ENCODE measurements at regions not wholly inside any gene's neighbourhood (a gene's known extent, or its start where the extent isn't known, plus 50 kb on each side); places are given as distances from the start of the nearest gene placed in this dataset.
"Not testable (repeated sequence)": the region's sequence is repeated elsewhere in the genome, so short reads cannot be mapped to it uniquely, and the experiment has no call there.

DNA sequence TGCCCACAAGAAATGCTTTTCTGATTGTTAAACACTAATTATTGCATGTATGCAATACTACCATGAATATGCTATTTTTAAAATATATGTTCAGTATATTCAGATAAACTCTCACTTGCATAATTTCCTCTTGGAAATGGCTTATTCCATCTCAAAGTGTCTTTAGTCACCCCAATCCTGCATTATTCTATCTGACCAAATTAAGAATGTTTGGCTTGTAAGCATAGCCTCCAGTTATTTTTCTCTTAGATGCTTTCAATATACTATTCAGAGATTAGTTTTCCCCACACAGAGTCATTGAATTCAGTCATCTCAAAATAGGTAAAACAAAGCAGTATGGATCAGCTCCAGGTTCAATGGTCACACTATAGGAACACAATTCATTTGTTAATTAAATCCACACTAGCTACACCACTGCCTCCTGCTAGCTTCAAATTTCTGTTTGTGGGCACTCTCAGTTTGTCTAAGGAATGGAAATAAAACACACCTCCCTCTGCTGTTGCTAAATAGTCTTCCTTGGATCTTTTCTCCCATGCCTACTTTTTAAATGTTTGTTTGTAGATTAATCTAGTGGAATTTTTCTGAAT is 134.6 kb upstream of the TBCA start:
- no peak for DNase-seq (ENCODE audit: low read depth in 4 of 4, low spot score in 3 of 4)

DNA sequence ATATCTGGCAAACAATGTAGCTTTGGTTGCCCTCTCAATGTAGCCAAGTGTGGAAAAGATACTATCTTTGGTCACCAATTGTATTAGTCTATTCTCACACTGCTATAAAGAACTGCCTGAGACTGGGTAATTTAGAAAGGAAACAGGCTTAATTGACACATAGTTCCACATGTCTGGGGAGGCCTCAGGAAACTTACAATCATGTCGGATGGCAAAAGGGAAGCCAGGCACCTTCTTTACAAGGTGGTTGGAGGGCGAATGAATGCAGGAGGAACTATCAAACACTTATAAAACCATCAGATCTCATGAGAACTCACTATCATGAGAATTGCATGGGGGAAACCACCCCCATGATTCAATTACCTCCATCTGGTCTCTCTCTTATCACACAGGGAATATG is 133.1 kb upstream of the TBCA start:
- DNase-seq (ENCODE audit: low read depth in 4 of 4, low spot score in 3 of 4), result no peak

DNA sequence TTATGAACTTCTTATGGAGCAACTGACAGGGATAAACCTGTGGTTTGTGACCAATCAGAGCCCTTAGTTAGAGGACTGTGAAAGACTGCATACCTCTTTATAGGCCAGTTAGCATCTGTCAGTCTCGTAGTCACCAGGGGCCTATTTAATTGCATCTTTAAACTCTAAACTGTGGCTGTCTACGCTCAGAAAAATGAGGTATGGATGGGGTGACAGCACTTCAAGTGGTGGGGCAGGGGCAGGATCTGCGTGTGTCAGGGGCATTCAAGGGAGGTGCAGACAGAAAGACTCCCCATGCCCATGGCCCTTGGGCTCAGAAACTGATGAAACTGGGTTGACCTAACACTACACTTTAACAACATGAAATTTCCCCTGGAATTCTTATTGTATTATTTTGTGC is 132.6 kb upstream of the TBCA start:
- DNase-seq (ENCODE audit: low read depth in 4 of 4, low spot score in 3 of 4), result no peak

GRCh38 chr5:77907786-77908185 is 131.6 kb upstream of the TBCA start:
- DNase-seq (ENCODE audit: low read depth in 4 of 4, low spot score in 3 of 4), result no peak

GRCh38 chr5:77906806-77907205 is 130.7 kb upstream of the TBCA start:
- no peak for DNase-seq (ENCODE audit: low read depth in 4 of 4, low spot score in 3 of 4)

DNA sequence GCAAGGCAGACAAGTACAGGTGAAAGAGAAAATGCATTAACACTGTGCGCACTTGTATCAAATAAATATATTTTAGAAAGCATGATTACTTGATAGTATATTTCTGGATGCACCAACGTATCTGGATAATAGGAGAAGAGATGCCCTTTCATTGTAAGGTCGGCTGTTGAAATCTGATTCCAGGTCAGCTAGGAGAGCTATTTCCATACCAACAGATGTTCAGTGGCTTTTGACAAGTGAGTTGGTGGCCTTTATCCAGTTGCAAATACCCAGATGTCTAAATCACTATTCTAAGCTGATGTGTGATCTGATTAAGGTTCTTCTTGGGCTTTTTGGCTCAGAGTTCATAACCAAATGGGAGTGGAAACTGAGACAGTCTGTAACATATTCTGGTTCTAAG is 128.2 kb upstream of the TBCA start:
- DNase-seq (ENCODE audit: low read depth in 4 of 4, low spot score in 3 of 4), result no peak

DNA sequence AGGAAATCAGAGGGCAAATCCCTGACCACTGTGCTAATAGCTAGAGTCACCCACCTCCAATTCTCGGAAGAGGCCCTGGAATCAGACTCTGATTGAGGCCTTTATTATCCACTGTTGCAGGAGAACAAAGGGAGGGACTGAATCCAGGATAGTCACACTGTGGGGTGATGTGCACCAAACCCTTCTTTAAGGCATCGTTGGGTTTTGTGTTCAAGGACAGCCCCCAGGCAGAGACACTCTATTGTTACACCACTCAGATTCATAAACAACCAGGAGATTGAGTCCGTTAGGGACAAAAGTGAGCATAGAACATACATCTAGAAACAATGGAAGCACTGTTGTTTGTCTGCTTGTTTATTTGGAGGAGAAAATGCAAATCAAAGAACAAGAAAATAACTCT is 124.6 kb upstream of the TBCA start:
- no peak for DNase-seq (ENCODE audit: low read depth in 4 of 4, low spot score in 3 of 4)

GRCh38 chr5:77898385-77898784 is 122.2 kb upstream of the TBCA start:
- no peak for DNase-seq (ENCODE audit: low read depth in 4 of 4, low spot score in 3 of 4)

DNA sequence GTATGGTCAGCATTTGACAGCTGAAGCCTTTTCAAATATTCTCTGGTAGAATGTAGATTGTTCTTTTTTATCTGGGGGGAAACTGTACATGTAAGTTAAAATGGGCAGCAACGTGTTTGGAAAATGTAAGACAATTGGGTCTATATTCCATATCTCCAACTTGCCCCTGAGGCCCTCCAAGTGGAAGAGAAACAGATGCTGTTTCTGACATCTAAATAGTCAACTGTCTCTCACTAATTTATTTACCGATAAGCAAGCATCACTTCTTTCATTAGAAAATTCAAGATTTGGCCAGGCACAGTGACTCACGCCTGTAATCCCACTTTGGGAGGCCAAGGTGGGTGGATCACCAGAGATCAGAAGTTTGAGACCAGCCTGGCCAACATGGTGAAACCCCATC is 120.2 kb upstream of the TBCA start:
- DNase-seq (ENCODE audit: low read depth in 4 of 4, low spot score in 3 of 4), result no peak

GRCh38 chr5:77894103-77894502 is 118.0 kb upstream of the TBCA start:
- DNase-seq (ENCODE audit: low read depth in 4 of 4, low spot score in 3 of 4), result not testable (repeated sequence)

DNA sequence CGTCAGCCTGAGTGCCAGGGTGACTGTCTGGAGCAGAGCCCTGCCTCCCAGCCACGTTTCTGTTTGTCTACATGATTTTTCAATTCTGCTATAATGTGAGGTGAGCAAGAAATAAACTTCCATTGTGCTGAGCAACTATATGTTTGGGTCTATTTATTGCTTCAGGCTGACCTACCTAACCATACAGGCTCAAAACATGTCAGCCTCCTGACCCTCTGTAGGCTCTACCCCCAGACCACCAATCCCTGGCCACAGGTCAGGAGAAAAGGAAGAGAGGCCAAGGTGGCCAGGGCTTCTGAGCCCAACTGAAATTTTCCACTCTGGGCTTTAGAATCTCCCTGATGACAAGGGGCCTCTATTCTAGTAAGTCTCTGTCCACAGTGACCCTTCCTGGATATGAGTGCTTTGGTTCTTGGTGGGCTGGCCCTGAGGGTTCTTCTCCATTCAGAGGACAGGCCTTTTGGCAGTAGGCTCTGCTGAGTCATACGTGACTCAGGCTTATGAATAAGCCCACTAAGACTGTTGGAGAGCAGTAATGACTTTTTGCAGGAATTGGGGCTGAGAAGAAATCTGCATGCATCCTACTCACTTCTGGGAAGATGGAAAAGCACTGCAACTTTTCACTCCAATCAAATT is 117.2 kb upstream of the TBCA start:
- DNase-seq (ENCODE audit: low read depth in 4 of 4, low spot score in 3 of 4), result no peak

- no peak for DNase-seq (ENCODE audit: low read depth in 4 of 4, low spot score in 3 of 4)
These were observed 116.2 kb upstream of the TBCA start for GRCh38 chr5:77892061-77893010.

DNA sequence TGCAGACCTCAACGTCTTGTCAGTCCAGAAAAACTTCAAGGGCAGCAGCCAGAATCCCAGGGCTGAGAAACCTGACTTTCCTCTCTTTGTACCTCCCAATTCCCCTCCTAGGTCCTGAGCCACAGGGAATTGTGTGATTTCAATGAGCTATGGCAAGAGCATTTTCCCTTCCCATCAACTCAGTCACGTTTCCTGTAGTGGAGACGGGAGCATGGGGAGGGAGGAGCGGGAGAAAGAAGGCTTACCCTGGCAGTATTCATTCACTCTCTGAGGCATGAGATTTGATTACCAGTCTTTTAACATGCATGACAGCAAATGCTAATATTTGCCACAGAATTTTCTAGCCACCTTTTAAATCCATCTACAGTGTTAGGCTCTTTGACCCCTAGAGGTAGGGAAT is 109.4 kb upstream of the TBCA start:
- DNase-seq (ENCODE audit: low read depth in 4 of 4, low spot score in 3 of 4), result no peak

- no peak for DNase-seq (ENCODE audit: low read depth in 4 of 4, low spot score in 3 of 4)
These were observed 106.6 kb upstream of the TBCA start for GRCh38 chr5:77882670-77883257.

GRCh38 chr5:77881528-77881927 is 105.4 kb upstream of the TBCA start:
- no peak for DNase-seq (ENCODE audit: low read depth in 4 of 4, low spot score in 3 of 4)

DNA sequence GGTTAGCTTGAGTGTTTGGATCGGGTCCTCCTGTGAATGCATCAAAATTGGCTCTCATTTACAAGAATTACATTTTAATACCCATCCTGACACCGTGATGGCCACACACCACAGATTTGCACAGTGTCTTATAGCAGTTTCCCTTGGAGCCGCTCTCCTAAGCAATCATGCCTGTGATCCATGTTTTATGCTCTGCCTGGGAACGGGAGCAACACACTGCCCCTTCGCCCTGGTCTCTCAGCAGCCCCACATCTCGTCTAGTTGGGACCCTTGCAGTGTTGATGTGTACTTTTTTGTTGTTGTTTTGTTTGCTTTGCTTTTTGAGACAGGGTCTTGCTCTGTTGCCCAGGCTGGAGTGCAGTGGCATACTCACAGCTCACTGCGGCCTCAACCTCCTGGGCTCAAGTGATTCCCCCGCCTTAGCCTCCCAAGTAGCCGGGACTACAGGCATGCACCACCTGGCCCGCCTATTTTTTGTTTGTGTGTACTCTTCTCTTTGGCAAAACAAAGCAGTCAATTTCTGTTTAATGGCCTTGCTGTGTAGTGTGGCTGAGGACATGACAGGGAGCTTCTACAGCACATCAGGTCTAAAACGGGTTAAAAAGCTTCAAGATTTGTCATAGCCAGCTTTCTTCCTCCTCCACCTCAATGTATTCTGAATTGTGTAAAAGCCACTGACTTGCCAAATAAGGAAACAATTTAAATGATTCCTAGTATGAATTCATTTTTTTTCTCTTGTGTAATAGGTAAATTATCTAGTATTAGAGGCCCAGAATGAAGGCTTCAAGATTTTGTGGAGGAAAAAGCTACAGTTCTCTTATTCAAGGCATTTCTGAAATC is 101.6 kb upstream of the TBCA start:
- no peak for DNase-seq (ENCODE audit: low read depth in 4 of 4, low spot score in 3 of 4)

DNA sequence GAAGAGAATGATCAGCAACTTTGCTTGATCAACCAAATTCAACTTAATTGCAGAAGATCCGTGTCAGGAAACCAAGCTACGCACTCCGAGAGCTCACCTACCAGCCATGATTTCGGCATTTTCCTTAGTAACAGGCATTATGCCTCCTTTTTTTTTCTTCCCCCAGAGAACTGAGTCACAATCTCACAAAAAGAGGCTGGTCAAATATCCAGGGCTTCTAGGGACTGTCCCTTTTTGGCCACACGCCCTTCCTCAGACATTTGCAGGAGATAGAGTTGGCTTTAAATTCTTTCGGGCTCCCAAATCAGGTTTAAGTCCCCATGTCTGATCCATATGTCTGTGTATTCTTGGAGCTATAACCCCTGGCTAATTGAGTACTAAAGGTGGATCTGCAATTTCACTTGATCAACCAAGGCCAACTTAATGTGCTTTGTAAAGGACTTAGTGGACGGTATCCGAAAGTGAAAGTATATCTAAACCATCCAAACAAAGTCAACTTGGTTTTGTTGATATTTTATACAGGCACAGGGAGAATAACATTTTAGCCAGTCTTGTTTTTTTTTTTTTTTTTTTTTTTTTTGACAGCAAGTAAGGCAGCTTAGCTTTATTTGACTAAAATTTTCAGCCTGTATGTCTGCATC is 100.8 kb upstream of the TBCA start:
- no peak for DNase-seq (ENCODE audit: low read depth in 4 of 4, low spot score in 3 of 4)

DNA sequence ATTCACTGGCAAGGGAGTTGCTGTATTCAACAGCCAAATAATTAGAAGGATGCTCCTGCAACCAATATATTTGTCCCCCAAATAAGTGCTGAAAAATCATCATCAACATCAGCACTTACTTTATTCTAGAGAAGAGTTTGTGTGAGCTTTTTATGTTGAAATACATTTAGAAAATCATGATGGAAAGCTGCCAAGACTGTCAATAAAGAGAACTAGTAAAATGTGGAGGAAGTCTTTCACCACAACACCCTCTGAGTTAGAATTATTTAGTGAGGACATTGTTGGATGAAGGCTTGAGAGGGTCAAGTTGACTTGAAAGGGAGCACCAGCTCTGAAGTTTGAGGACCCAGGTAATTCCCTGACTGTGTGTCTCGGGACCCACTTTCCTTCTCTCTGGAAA is 100.2 kb upstream of the TBCA start:
- no peak for DNase-seq (ENCODE audit: low read depth in 4 of 4, low spot score in 3 of 4)

DNA sequence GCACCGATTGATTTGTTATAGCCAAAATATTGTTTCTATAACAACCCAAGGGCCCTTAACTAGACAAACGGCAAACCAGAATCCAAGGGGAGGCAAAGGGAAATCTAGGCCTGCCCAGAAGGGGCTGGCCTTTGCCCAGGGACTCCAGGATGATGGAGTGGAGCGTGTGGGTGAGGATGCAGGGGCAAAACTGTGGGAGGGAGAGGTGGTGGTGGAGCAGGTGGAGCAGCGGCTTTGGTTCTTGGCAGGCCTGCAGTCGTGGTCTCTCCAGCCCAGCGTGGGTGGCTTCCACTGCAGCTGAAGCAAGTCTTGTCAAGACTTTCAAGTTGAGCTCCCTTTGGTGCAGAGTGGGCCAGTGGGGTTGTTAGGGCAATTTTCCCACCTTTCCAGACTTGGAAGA is 98.6 kb upstream of the TBCA start:
- DNase-seq (ENCODE audit: low read depth in 4 of 4, low spot score in 3 of 4), result no peak

GRCh38 chr5:77873239-77873638 is 97.1 kb upstream of the TBCA start:
- no peak for DNase-seq (ENCODE audit: low read depth in 4 of 4, low spot score in 3 of 4)
